Esophagus squamous epithelium (tissue), 5 donors: ENCODE measurements at regions not wholly inside any gene's neighbourhood (a gene's known extent, or its start where the extent isn't known, plus 50 kb on each side); places are given as distances from the start of the nearest gene placed in this dataset.

Source experiments
- DNase-seq: peaks from one replicate; lab custom pipeline; 2025; lab: John Stamatoyannopoulos, UW
- H3K27ac ChIP-seq, 4 donors: fragments of 200-600 bp; sonication (generic); one replicate each; pipeline ENCODE4 v1.5.1; 2016 to 2019; ENCODE audit warnings: mild to moderate bottlenecking in 1 of 4
- H3K27me3 ChIP-seq, 4 donors: fragments of 200-600 bp; sonication (generic); 1 replicate in 3 of 4; 2 replicates in 1 of 4; pipeline versions ENCODE4 v1.5.1 to v1.6.0; 2017 to 2021; ENCODE audit warnings: antibody characterized with exemption in 1 of 4
- H3K36me3 ChIP-seq, 3 donors: fragments of 200-600 bp; sonication (generic); one replicate each; pipeline ENCODE4 v1.5.1; 2016 to 2019
- H3K4me1 ChIP-seq, 3 donors: fragments of 200-600 bp; sonication (generic); one replicate each; pipeline ENCODE4 v1.5.1; 2017 to 2019
- H3K4me3 ChIP-seq, 4 donors: fragments of 200-600 bp; sonication (generic); 1 replicate in 3 of 4; 2 replicates in 1 of 4; pipeline ENCODE4 v1.5.1; 2016 to 2019; ENCODE audit warnings: mild to moderate bottlenecking in 2 of 4, moderate library complexity in 1 of 4
- H3K9me3 ChIP-seq, 3 donors: fragments of 200-600 bp; sonication (generic); one replicate each; pipeline ENCODE4 v1.5.1; 2016 to 2019
- CTCF ChIP-seq, 6 experiments: fragments of 450-650 bp in 4 of 6; fragments of 200-600 bp in 2 of 6; sonication (generic) in 2 of 6; IDR thresholded peaks; one replicate each; pipeline ENCODE4 v1.5.1; 2016 to 2019; ENCODE audit warnings: antibody characterized with exemption in 6 of 6, mild to moderate bottlenecking in 4 of 6, moderate library complexity in 4 of 6
- POLR2A ChIP-seq, 4 donors: fragments of 450-650 bp; IDR thresholded peaks; one replicate each; pipeline ENCODE4 v1.6.1; 2017; ENCODE audit warnings: antibody characterized with exemption in 4 of 4, mild to moderate bottlenecking in 4 of 4, moderate library complexity in 3 of 4
- WGBS, 2 donors: methylation state at CpG; one replicate each; pipeline ENCODE4 v1.1.5; 2018; 5-methylcytosine and 5-hydroxymethylcytosine counted together
- intact Hi-C: fragments of 100-400 bp; cut with DNase I; formaldehyde crosslinking; loops from one replicate; pipeline ENCODE4 v1.15.0; 2022
- donor health status: DM: yes; HTN: yes; CAD: no.

- H3K27me3 ChIP-seq = no peaks in the 10 kb centered on the region
- peaks cover 0 to 3% (median 0%) of the 10 kb centered on the region in 3 donors for H3K9me3 ChIP-seq
- H3K4me1 ChIP-seq = no peaks in the 10 kb centered on the region
- no peak for TF ChIP-seq CTCF (IDR thresholded peaks at IDR 0.05)
- TF ChIP-seq POLR2A (IDR thresholded peaks at IDR 0.05) = no peak
- DNase-seq = no peak
- intact Hi-C loops = no loop called here
- H3K27ac ChIP-seq = no peak overlapping the region
- no peaks in the 10 kb centered on the region for H3K36me3 ChIP-seq
- 48 to 94% methylated on average over 1 of the region's 1 CpG for WGBS, 2 donors
- H3K4me3 ChIP-seq = no peak overlapping the region
Measured at GRCh38 chrX:40284852-40285251, 187.1 kb upstream of the BCOR start.

- H3K27me3 ChIP-seq = no peaks in the 10 kb centered on the region
- DNase-seq = no peak
- TF ChIP-seq CTCF (IDR thresholded peaks at IDR 0.05) (no peak), POLR2A (IDR thresholded peaks at IDR 0.05) (no peak)
- no peaks in the 10 kb centered on the region for H3K36me3 ChIP-seq
- no peaks in the 10 kb centered on the region for H3K4me1 ChIP-seq
- H3K4me3 ChIP-seq = no peak overlapping the region
- WGBS, 2 donors = 58 to 75% methylated on average over 2 of the region's 2 CpGs
- H3K9me3 ChIP-seq = no peaks in the 10 kb centered on the region
- H3K27ac ChIP-seq = no peak overlapping the region
- intact Hi-C loops = no loop called here
Measured at GRCh38 chrX:40283981-40284380, 186.2 kb upstream of the BCOR start.

GRCh38 chrX:40282946-40283660, 185.3 kb upstream of the BCOR start:
- H3K27me3 ChIP-seq = no peaks in the 10 kb centered on the region
- intact Hi-C loops = no loop called here
- H3K36me3 ChIP-seq = no peaks in the 10 kb centered on the region
- H3K4me3 ChIP-seq = no peak overlapping the region
- no peaks in the 10 kb centered on the region for H3K9me3 ChIP-seq
- DNase-seq = no peak
- TF ChIP-seq POLR2A (IDR thresholded peaks at IDR 0.05) = no peak
- TF ChIP-seq CTCF (IDR thresholded peaks at IDR 0.05) = no peak
- WGBS, 2 donors = 78 to 92% methylated on average over 8 to 10 of the region's 10 CpGs
- peak overlapping the region in 1 of 4 donors; percentile 14 for H3K27ac ChIP-seq
- H3K4me1 ChIP-seq = no peaks in the 10 kb centered on the region

GRCh38 chrX:40282348-40282747, 184.6 kb upstream of the BCOR start:
- WGBS, 2 donors = 68 to 82% methylated on average over 4 of the region's 4 CpGs
- Histone ChIP-seq H3K27ac (no peak overlapping the region), H3K9me3 (no peaks in the 10 kb centered on the region), H3K36me3 (no peaks in the 10 kb centered on the region), H3K27me3 (no peaks in the 10 kb centered on the region), H3K4me1 (no peaks in the 10 kb centered on the region), H3K4me3 (no peak overlapping the region)
- intact Hi-C loops = no loop called here
- DNase-seq = no peak
- TF ChIP-seq POLR2A (IDR thresholded peaks at IDR 0.05) = no peak
- no peak for TF ChIP-seq CTCF (IDR thresholded peaks at IDR 0.05)

- DNase-seq = no peak
- no peaks in the 10 kb centered on the region for H3K36me3 ChIP-seq
- TF ChIP-seq POLR2A (IDR thresholded peaks at IDR 0.05) (no peak), CTCF (IDR thresholded peaks at IDR 0.05) (no peak)
- H3K27ac ChIP-seq = no peak overlapping the region
- intact Hi-C loops = no loop called here
- H3K4me1 ChIP-seq = no peaks in the 10 kb centered on the region
- no peaks in the 10 kb centered on the region for H3K27me3 ChIP-seq
- H3K4me3 ChIP-seq = no peak overlapping the region
- WGBS, 2 donors = 59 to 63% methylated on average over 3 to 4 of the region's 4 CpGs
- no peaks in the 10 kb centered on the region for H3K9me3 ChIP-seq
Measured at GRCh38 chrX:40281336-40282005, 183.7 kb upstream of the BCOR start.
